HFF-Myc (cell line): ENCODE measurements at regions not wholly inside any gene's neighbourhood (a gene's known extent, or its start where the extent isn't known, plus 50 kb on each side); places are given as distances from the start of the nearest gene placed in this dataset.

Source experiments
- DNase-seq: peaks from one replicate; pipeline ENCODE4 v3.0.0-alpha.2; 2011; ENCODE audit warnings: low read depth; ENCODE audit errors: extremely low read depth
- H3K4me3 ChIP-seq: replicated peaks from 2 replicates; pipeline ENCODE4 v1.5.1; 2011; ENCODE audit warnings: low read depth, mild to moderate bottlenecking, control low read depth, low read length
- TF ChIP-seq, protein P1 (sequence below): IDR thresholded peaks from 2 replicates; pipeline ENCODE4 v1.5.1; 2012; ENCODE audit warnings: mild to moderate bottlenecking, low read depth, low read length, control low read depth; ENCODE audit errors: missing control alignments

DNA sequence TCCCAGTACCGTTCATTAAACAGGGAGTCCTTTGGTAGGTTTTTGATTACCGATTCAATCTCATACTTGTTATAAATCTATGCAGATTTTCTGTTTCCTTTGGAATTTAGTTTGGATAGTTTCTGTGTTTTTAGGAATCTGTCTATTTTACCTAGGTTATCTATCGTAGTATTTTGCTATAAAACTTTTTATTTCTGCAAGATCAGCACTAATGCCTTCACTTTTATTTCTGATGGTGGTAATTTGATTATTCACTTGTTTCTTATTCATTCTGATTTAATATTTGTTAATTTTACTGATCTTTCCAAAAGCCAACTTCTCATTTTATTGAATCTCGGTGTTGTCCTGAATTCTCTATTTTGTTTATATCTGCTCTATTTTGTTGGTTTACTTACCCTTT, 577.7 kb upstream of the NRG3 start:
- DNase-seq: no peak
- TF ChIP-seq, protein P1, sequence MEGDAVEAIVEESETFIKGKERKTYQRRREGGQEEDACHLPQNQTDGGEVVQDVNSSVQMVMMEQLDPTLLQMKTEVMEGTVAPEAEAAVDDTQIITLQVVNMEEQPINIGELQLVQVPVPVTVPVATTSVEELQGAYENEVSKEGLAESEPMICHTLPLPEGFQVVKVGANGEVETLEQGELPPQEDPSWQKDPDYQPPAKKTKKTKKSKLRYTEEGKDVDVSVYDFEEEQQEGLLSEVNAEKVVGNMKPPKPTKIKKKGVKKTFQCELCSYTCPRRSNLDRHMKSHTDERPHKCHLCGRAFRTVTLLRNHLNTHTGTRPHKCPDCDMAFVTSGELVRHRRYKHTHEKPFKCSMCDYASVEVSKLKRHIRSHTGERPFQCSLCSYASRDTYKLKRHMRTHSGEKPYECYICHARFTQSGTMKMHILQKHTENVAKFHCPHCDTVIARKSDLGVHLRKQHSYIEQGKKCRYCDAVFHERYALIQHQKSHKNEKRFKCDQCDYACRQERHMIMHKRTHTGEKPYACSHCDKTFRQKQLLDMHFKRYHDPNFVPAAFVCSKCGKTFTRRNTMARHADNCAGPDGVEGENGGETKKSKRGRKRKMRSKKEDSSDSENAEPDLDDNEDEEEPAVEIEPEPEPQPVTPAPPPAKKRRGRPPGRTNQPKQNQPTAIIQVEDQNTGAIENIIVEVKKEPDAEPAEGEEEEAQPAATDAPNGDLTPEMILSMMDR: no peak
- no peak overlapping the region for H3K4me3 ChIP-seq

DNA sequence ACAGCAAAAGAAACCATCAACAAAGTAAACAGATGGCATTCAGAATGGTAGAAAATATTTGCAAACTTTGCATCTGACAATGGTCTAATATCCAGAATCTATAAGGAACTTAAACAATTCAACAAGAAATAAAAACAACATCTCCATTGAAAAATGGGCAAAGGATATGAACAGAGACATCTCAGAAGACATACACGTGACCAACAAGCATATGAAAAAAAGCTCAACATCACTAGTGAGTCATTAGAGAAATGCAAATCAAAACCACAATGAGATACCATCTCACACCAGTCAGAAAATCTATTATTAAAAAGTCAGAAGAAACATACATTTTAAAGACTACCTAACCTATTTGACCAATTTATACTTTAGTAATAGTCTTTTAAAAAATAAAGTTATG, 571.3 kb upstream of the NRG3 start:
- TF ChIP-seq, protein P1: no peak
- DNase-seq: no peak
- no peak overlapping the region for H3K4me3 ChIP-seq

DNA sequence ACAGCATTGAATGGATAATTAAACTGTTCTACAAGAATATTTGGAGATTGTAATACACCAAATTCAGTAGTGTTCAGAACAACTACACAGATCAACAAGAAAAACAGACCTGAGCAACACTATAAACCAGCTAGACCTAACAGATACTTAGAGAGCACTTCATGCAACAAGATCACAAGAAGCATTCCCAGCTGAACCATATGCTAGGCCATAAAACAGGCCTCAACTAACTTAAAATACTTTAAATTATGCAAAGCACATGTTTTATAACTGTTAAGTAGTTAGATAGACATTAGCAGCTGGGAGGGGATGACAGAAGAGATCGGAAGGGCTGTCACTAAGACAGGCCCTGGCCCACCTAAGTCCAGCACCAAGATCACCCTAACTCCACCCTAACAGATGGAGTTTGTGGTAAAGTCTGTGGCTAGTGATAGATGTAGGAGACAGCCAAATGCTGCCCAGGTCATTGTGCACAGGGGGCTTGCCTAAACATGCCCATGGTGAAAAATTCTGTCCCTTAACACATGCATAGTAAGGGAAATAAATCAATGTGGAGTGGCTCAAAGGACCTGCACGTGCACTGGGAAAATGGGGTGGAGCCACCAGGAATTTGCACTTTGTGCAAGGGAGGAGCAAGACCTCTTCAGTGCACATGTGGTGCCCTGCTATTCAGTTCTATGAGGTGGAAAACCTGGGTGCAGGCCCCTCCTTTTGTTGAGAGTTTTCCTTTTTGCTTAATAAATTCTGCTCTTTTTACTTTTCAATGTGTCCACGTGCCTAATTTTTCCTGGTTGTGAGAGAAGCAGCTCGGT, 567.8 kb upstream of the NRG3 start:
- TF ChIP-seq, protein P1: no peak
- H3K4me3 ChIP-seq: no peak overlapping the region
- no peak for DNase-seq

DNA sequence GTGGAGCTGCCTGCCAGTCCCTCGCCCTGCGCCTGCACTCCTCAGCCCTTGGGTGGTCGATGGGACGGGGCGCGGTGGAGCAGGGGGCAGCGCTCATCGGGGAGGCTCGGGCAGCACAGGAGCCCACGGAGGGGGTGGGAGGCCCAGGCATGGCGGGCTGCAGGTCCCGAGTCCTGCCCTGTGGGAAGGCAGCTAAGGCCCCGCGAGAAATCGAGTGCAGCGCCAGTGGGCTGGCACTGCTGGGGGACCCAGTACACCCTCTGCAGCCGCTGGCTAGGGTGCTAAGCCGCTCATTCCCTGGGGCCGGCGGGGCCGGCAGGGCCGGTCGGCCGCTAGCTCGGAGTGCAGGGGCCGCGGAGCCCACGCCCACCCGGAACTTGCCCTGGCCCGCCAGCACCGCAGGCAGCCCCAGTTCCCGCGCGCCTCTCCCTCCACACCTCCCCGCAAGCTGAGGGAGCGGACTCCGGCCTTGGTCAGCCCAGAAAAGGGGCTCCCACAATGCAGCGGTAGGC, 565.9 kb upstream of the NRG3 start:
- TF ChIP-seq, protein P1: no peak
- no peak overlapping the region for H3K4me3 ChIP-seq
- DNase-seq: no peak

DNA sequence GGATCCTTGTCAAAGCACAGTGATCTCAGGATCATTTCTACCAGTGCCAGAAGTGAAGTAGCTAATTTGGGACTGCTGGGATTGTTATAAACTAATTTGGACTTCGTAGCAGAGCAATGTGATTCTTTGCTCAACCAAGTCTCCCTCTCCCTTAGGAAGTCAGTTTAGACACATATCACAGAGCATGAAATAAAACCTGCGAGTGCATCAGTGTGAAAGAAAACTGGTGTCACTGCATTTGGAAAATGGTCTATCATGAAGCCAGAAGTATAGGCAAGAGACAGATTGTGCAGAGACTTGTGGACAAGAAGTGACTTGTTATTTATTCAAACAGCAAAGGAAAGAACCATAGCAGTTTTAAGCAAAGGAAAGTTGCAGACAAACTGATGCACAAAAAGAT, 560.5 kb upstream of the NRG3 start:
- DNase-seq: no peak
- H3K4me3 ChIP-seq: no peak overlapping the region
- TF ChIP-seq, protein P1: no peak

DNA sequence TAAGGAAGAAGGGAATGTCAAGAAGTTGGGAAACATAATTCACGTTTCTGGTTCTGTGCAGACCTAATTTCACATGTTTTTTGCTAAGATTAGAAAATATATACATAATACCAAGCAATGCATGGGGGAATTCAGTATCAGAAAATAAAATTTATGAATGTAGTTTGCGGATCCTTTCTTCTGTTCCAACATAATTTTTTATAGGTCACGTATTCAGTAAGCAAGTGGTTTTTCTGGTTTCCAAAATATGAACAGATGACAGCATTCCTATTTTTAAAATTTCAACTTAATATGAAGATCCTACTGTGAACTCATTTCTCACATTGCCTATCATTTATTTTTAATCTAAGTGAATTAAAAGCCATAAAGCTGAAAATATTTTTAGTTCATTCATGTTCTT, 560.0 kb upstream of the NRG3 start:
- TF ChIP-seq, protein P1: no peak
- DNase-seq: no peak
- no peak overlapping the region for H3K4me3 ChIP-seq
